Mesenchymal stem cell (in vitro differentiated cells and primary cell): ENCODE measurements at regions not wholly inside any gene's neighbourhood (a gene's known extent, or its start where the extent isn't known, plus 50 kb on each side); places are given as distances from the start of the nearest gene placed in this dataset.

Experiments used
- DNase-seq: peaks from one replicate; pipeline ENCODE4 v3.0.0-alpha.2; 2013
- H2AFZ ChIP-seq: one replicate; pipeline ENCODE4 v1.6.1; 2013; ENCODE audit warnings: low read depth, mild to moderate bottlenecking, control low read depth, inconsistent platforms, low read length, moderate library complexity
- H2AK5ac ChIP-seq: 2 replicates; pipeline ENCODE4 v1.6.1; 2013; ENCODE audit warnings: low read length, moderate library complexity, mild to moderate bottlenecking, inconsistent platforms; ENCODE audit not compliant: severe bottlenecking
- H2BK120ac ChIP-seq: one replicate; pipeline ENCODE4 v1.6.1; 2013; ENCODE audit warnings: low read depth, mild to moderate bottlenecking, inconsistent platforms, low read length, moderate library complexity
- H2BK12ac ChIP-seq, 2 experiments: one replicate each; pipeline ENCODE4 v1.6.1; 2013; ENCODE audit warnings: inconsistent platforms in 2 of 2, low read length in 2 of 2, mild to moderate bottlenecking in 2 of 2, moderate library complexity in 2 of 2, control low read depth in 1 of 2
- H2BK15ac ChIP-seq: one replicate; pipeline ENCODE4 v1.6.1; 2013; ENCODE audit warnings: mild to moderate bottlenecking, low read depth, inconsistent platforms; ENCODE audit not compliant: poor library complexity, severe bottlenecking
- H2BK5ac ChIP-seq: 2 replicates; pipeline ENCODE4 v1.6.1; 2013; ENCODE audit warnings: low read depth, mild to moderate bottlenecking, low read length, control low read depth, inconsistent platforms; ENCODE audit not compliant: poor library complexity, severe bottlenecking
- H3K14ac ChIP-seq, 2 experiments: one replicate each; pipeline ENCODE4 v1.6.1; 2013; ENCODE audit warnings: inconsistent platforms in 2 of 2, low read length in 2 of 2, control low read depth in 1 of 2, mild to moderate bottlenecking in 1 of 2, moderate library complexity in 1 of 2
- H3K18ac ChIP-seq, 2 experiments: one replicate each; pipeline ENCODE4 v1.6.1; 2013; ENCODE audit warnings: inconsistent platforms in 2 of 2, low read length in 2 of 2, control low read depth in 1 of 2, low read depth in 1 of 2, mild to moderate bottlenecking in 1 of 2
- H3K23ac ChIP-seq, 2 experiments: one replicate each; pipeline ENCODE4 v1.6.1; 2013; ENCODE audit warnings: inconsistent platforms in 2 of 2, low read length in 2 of 2, mild to moderate bottlenecking in 2 of 2, moderate library complexity in 2 of 2, control low read depth in 1 of 2
- H3K27ac ChIP-seq: 2 replicates; pipeline ENCODE4 v1.5.1; 2013; ENCODE audit warnings: mild to moderate bottlenecking, moderate library complexity, low read length, control low read depth, inconsistent platforms; ENCODE audit not compliant: poor library complexity, severe bottlenecking
- H3K27me3 ChIP-seq, 2 experiments: 2 replicates each; pipeline versions ENCODE4 v1.6.1 to v1.7.0; 2013; ENCODE audit warnings: low read length in 2 of 2, mild to moderate bottlenecking in 2 of 2, moderate library complexity in 2 of 2, control low read depth in 1 of 2, inconsistent platforms in 1 of 2; ENCODE audit not compliant: control insufficient read depth in 1 of 2, insufficient read depth in 1 of 2
- H3K36me3 ChIP-seq, 2 experiments: 2 replicates each; pipeline versions ENCODE4 v1.6.1 to v1.7.0; 2013; ENCODE audit warnings: low read length in 2 of 2, control low read depth in 1 of 2, inconsistent platforms in 1 of 2, low read depth in 1 of 2, mild to moderate bottlenecking in 1 of 2; ENCODE audit not compliant: insufficient read depth in 2 of 2, control insufficient read depth in 1 of 2
- H3K4ac ChIP-seq, 2 experiments: one replicate each; pipeline ENCODE4 v1.6.1; 2013; ENCODE audit warnings: inconsistent platforms in 2 of 2, low read length in 2 of 2, mild to moderate bottlenecking in 2 of 2, moderate library complexity in 2 of 2, control low read depth in 1 of 2, low read depth in 1 of 2
- H3K4me1 ChIP-seq: 2 replicates; pipeline ENCODE4 v1.6.1; 2013; ENCODE audit warnings: low read depth, low read length, control low read depth; ENCODE audit not compliant: control insufficient read depth, insufficient read depth
- H3K4me2 ChIP-seq: 2 replicates; pipeline ENCODE4 v1.6.1; 2013; ENCODE audit warnings: low read length, mild to moderate bottlenecking, inconsistent platforms; ENCODE audit not compliant: poor library complexity, severe bottlenecking
- H3K4me3 ChIP-seq, 2 experiments: 2 replicates each; pipeline versions ENCODE4 v1.5.1 to v1.7.0; 2013; ENCODE audit warnings: low read length in 2 of 2, mild to moderate bottlenecking in 2 of 2, control low read depth in 1 of 2, low read depth in 1 of 2; ENCODE audit not compliant: insufficient read depth in 1 of 2
- H3K79me1 ChIP-seq: replicated peaks from 2 replicates; pipeline ENCODE4 v1.6.1; 2013; ENCODE audit warnings: mild to moderate bottlenecking, control low read depth, low read length, inconsistent platforms; ENCODE audit not compliant: poor library complexity, severe bottlenecking
- H3K9ac ChIP-seq: 2 replicates; pipeline ENCODE4 v1.7.0; 2013; ENCODE audit warnings: mild to moderate bottlenecking, low read length, moderate library complexity
- H3K9me3 ChIP-seq: 2 replicates; pipeline ENCODE4 v1.7.0; 2013; ENCODE audit warnings: mild to moderate bottlenecking, low read length; ENCODE audit not compliant: control insufficient read depth
- H4K8ac ChIP-seq: one replicate; pipeline ENCODE4 v1.6.1; 2013; ENCODE audit warnings: inconsistent platforms, mild to moderate bottlenecking, low read length, moderate library complexity
- H4K91ac ChIP-seq: one replicate; pipeline ENCODE4 v1.6.1; 2013; ENCODE audit warnings: mild to moderate bottlenecking, low read length, inconsistent platforms
- WGBS: methylation state at CpG from one replicate; pipeline ENCODE4 v1.1.7; 2013; ENCODE audit warnings: mixed read lengths; 5-methylcytosine and 5-hydroxymethylcytosine counted together

DNA sequence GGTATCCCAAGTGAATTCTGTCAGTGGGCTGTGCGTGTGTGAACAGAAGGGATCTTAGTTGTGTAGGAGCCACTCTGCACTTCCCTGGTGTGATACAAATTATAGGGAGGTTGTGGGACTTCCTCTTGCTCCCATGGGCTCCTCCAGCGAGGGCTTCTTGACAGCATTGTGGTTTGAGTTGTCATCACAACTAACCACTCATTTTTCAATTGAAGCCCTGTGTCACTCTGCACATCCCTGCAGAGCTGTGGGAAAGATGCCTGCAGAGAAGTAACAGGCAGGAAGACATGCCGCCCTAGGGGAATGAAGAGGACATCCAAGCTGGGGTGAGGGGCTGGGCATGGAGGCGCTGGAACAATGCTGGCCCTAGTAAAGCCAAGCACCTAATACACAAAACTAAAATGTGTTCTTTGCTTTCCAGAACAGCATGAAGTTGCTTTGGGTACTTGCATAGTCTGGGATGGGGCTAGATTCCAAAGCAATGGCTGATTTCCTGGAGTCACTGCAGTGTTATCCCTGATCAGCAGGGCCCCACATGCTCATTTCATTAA lies 692.5 kb downstream of the TOX3 start:
- Histone ChIP-seq H3K14ac (no peak overlapping the region), H2AFZ (no peak overlapping the region), H3K4me3 (no peak overlapping the region), H3K4ac (no peak overlapping the region), H3K18ac (peak overlapping the region in 1 of 2 experiments; percentile 55), H4K91ac (no peak overlapping the region), H3K27ac (no peak overlapping the region), H2BK5ac (no peak overlapping the region), H3K9ac (no peak overlapping the region), H3K4me2 (no peak overlapping the region), H3K4me1 (peaks cover 8% of the 10 kb centered on the region), H2BK12ac (peak overlapping the region in 1 of 2 experiments; percentile 23), H3K79me1 (no peaks in the 10 kb centered on the region), H3K23ac (no peak overlapping the region), H4K8ac (peak overlapping the region; percentile 33), H2BK120ac (no peak overlapping the region), H2BK15ac (no peak overlapping the region), H2AK5ac (no peak overlapping the region), H3K27me3 (peaks cover 0 to 3% of the 10 kb centered on the region in 2 experiments), H3K36me3 (no peaks in the 10 kb centered on the region), H3K9me3 (no peaks in the 10 kb centered on the region)
- peak; percentile 61 for DNase-seq
- WGBS = 35% methylated on average over 2 of the region's 4 CpGs

GRCh38 chr16:51853586-51853985 lies 693.4 kb downstream of the TOX3 start:
- no peak overlapping the region for H4K8ac ChIP-seq

DNA sequence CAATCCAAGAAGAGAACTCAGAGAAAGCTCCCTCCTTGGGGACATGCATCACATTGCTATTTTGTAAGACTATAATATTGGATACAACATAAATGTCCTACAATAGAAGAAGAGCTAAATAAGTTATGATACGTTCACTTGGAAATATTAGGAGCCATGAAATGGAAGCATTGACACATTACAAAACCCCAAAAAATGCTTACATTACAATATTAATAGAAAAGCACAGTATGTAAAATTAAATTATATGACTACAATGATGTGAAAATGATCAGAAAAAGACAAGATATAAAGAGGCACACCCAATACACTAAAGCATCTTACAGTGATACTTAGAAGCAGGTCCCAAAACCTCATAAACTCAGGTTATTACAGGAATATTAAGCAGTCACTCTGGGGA lies 694.1 kb downstream of the TOX3 start:
- Histone ChIP-seq H4K91ac (no peak overlapping the region), H3K4me3 (no peak overlapping the region), H3K36me3 (no peaks in the 10 kb centered on the region), H3K14ac (no peak overlapping the region), H2AK5ac (no peak overlapping the region), H3K23ac (no peak overlapping the region), H2AFZ (no peak overlapping the region), H3K27ac (no peak overlapping the region), H2BK5ac (no peak overlapping the region), H3K79me1 (no peaks in the 10 kb centered on the region), H3K27me3 (peaks cover 0 to 3% of the 10 kb centered on the region in 2 experiments), H3K4me1 (peaks cover 10% of the 10 kb centered on the region), H3K18ac (no peak overlapping the region), H3K9me3 (no peaks in the 10 kb centered on the region), H2BK15ac (no peak overlapping the region), H2BK12ac (no peak overlapping the region), H3K4ac (no peak overlapping the region), H3K9ac (no peak overlapping the region), H4K8ac (no peak overlapping the region), H3K4me2 (no peak overlapping the region), H2BK120ac (no peak overlapping the region)
- DNase-seq = no peak
- no CpG with 5 or more reads among the region's 1 CpG for WGBS

More at GRCh38 chr16:51853586-51853985, 693.4 kb downstream of the TOX3 start:
- Histone ChIP-seq H3K9ac (no peak overlapping the region), H2BK120ac (no peak overlapping the region), H3K4me1 (peaks cover 9% of the 10 kb centered on the region), H3K9me3 (no peaks in the 10 kb centered on the region), H3K14ac (no peak overlapping the region), H3K27me3 (peaks cover 0 to 3% of the 10 kb centered on the region in 2 experiments), H3K27ac (no peak overlapping the region), H2BK5ac (no peak overlapping the region), H2AK5ac (no peak overlapping the region), H3K4me2 (no peak overlapping the region), H2BK15ac (no peak overlapping the region), H2BK12ac (no peak overlapping the region), H3K18ac (peak overlapping the region in 1 of 2 experiments; percentile 61), H3K79me1 (no peaks in the 10 kb centered on the region), H3K36me3 (no peaks in the 10 kb centered on the region), H2AFZ (no peak overlapping the region), H4K91ac (no peak overlapping the region), H3K4ac (no peak overlapping the region), H3K23ac (no peak overlapping the region), H3K4me3 (no peak overlapping the region)
- DNase-seq = no peak
- WGBS = 91% methylated on average over 1 of the region's 1 CpG

GRCh38 chr16:51851111-51851510 lies 695.8 kb downstream of the TOX3 start:
- H3K9me3 ChIP-seq = no peaks in the 10 kb centered on the region
- peaks cover 0 to 3% of the 10 kb centered on the region in 2 experiments for H3K27me3 ChIP-seq
- WGBS = 100% methylated on average over 2 of the region's 3 CpGs
- peak overlapping the region in 1 of 2 experiments; percentile 47 for H2BK12ac ChIP-seq
- no peak overlapping the region for H3K23ac ChIP-seq
- no peaks in the 10 kb centered on the region for H3K36me3 ChIP-seq
- no peak overlapping the region for H3K27ac ChIP-seq
- no peak overlapping the region for H3K9ac ChIP-seq
- H3K4me3 ChIP-seq = no peak overlapping the region
- no peak overlapping the region for H3K14ac ChIP-seq
- H2AK5ac ChIP-seq = peak overlapping the region; percentile 70
- H2BK15ac ChIP-seq = no peak overlapping the region
- no peak for DNase-seq
- no peak overlapping the region for H3K4ac ChIP-seq
- no peak overlapping the region for H4K91ac ChIP-seq
- no peak overlapping the region for H2AFZ ChIP-seq
- no peaks in the 10 kb centered on the region for H3K79me1 ChIP-seq
- H2BK5ac ChIP-seq = no peak overlapping the region
- H3K4me2 ChIP-seq = no peak overlapping the region
- H4K8ac ChIP-seq = no peak overlapping the region
- H3K4me1 ChIP-seq = peaks cover 10% of the 10 kb centered on the region
- H3K18ac ChIP-seq = no peak overlapping the region
- no peak overlapping the region for H2BK120ac ChIP-seq
